Gastrocnemius medialis (tissue), 4 donors: ENCODE measurements at regions not wholly inside any gene's neighbourhood (a gene's known extent, or its start where the extent isn't known, plus 50 kb on each side); places are given as distances from the start of the nearest gene placed in this dataset.

Experiments
- ATAC-seq, 2 donors: fragments of 150-250 bp; one replicate each; pipeline ENCODE4 v1.9.1; 2016
- DNase-seq, 2 donors: peaks; one replicate each; pipeline ENCODE4 v3.0.0-alpha.2; 2019
- H3K27ac ChIP-seq, 4 donors: fragments of 200-600 bp; sonication (generic); 1 replicate in 1 of 4; 2 replicates in 3 of 4; pipeline ENCODE4 v1.5.1; 2016 to 2018; ENCODE audit warnings: mild to moderate bottlenecking in 2 of 4, moderate library complexity in 1 of 4
- H3K27me3 ChIP-seq, 3 donors: fragments of 200-600 bp; sonication (generic) in 2 of 3; 1 replicate in 1 of 3; 2 replicates in 2 of 3; pipeline versions ENCODE4 v1.5.1 to v1.6.0; 2016 to 2019; ENCODE audit warnings: mild to moderate bottlenecking in 1 of 3, moderate library complexity in 1 of 3
- H3K36me3 ChIP-seq, 2 donors: fragments of 200-600 bp; sonication (generic) in 1 of 2; one replicate each; pipeline ENCODE4 v1.5.1; 2017 to 2018
- H3K4me1 ChIP-seq, 2 donors: fragments of 200-600 bp; sonication (generic) in 1 of 2; one replicate each; pipeline ENCODE4 v1.5.1; 2016 to 2017; ENCODE audit warnings: mild to moderate bottlenecking in 2 of 2
- H3K4me3 ChIP-seq, 4 donors: fragments of 200-600 bp; sonication (generic) in 3 of 4; 1 replicate in 1 of 4; 2 replicates in 3 of 4; pipeline ENCODE4 v1.5.1; 2016 to 2019; ENCODE audit warnings: mild to moderate bottlenecking in 2 of 4
- H3K9me3 ChIP-seq, 3 donors: fragments of 200-600 bp; sonication (generic) in 2 of 3; 1 replicate in 1 of 3; 2 replicates in 2 of 3; pipeline ENCODE4 v1.5.1; 2016 to 2019
- POLR2A ChIP-seq, 2 donors: fragments of 450-650 bp; IDR thresholded peaks; one replicate each; pipeline ENCODE4 v1.6.1; 2017; ENCODE audit warnings: antibody characterized with exemption in 2 of 2, mild to moderate bottlenecking in 2 of 2, moderate library complexity in 2 of 2
- in situ Hi-C, 4 donors: fragments of 200-750 bp; cut with MboI; loops; one replicate each; pipeline versions ENCODE4 v1.15.0 to v1.8.0; 2017; ENCODE audit warnings: low sequenced_read_pairs in 4 of 4
- intact Hi-C: fragments of 100-400 bp; cut with DNase I; formaldehyde crosslinking; loops from one replicate; pipeline ENCODE4 v1.15.1; 2023; ENCODE audit warnings: low total_unique reads
- TF ChIP-seq, protein P1 (sequence below), 5 experiments: fragments of 450-650 bp in 3 of 5; fragments of 200-600 bp in 2 of 5; sonication (generic) in 2 of 5; IDR thresholded peaks in 4 of 5; conservative IDR thresholded peaks in 1 of 5; 1 replicate in 4 of 5; 2 replicates in 1 of 5; pipeline ENCODE4 v1.5.1; 2016 to 2019; ENCODE audit warnings: antibody characterized with exemption in 5 of 5, mild to moderate bottlenecking in 3 of 5, moderate library complexity in 3 of 5

DNA sequence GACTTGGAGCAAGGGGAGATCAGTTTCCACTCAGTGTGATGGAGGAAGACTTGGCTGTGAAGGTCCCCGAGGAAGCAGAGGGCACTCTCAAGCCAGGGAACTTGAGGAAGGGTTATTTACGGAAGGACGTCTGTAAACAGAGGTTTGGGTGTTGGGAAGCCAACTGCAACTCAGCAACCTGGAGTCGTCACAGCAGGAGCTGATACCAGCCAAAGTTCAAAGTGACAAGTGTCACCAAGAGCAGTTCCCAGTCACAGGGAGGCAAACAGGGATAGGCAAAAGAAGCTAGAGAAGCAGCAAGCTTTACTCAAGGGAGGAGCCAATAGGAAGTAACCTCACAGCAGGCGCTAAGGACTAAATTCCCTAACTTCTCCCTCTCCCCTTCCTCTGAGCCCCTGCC, 205.5 kb downstream of the EFNB2 start:
- H3K9me3 ChIP-seq = no peaks in the 10 kb centered on the region
- H3K27me3 ChIP-seq = no peaks in the 10 kb centered on the region
- DNase-seq (no peak), ATAC-seq (no peak)
- no peaks in the 10 kb centered on the region for H3K4me1 ChIP-seq
- TF ChIP-seq, protein P1, sequence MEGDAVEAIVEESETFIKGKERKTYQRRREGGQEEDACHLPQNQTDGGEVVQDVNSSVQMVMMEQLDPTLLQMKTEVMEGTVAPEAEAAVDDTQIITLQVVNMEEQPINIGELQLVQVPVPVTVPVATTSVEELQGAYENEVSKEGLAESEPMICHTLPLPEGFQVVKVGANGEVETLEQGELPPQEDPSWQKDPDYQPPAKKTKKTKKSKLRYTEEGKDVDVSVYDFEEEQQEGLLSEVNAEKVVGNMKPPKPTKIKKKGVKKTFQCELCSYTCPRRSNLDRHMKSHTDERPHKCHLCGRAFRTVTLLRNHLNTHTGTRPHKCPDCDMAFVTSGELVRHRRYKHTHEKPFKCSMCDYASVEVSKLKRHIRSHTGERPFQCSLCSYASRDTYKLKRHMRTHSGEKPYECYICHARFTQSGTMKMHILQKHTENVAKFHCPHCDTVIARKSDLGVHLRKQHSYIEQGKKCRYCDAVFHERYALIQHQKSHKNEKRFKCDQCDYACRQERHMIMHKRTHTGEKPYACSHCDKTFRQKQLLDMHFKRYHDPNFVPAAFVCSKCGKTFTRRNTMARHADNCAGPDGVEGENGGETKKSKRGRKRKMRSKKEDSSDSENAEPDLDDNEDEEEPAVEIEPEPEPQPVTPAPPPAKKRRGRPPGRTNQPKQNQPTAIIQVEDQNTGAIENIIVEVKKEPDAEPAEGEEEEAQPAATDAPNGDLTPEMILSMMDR (IDR thresholded peaks at IDR 0.05 in 4 of 5, conservative IDR thresholded peaks at IDR 0.05 in 1 of 5) = no peak
- no peak for TF ChIP-seq POLR2A (IDR thresholded peaks at IDR 0.05)
- intact Hi-C loops (no loop called here), in situ Hi-C loops (no loop called here)
- no peaks in the 10 kb centered on the region for H3K36me3 ChIP-seq
- H3K4me3 ChIP-seq = no peak overlapping the region
- H3K27ac ChIP-seq = no peak overlapping the region

DNA sequence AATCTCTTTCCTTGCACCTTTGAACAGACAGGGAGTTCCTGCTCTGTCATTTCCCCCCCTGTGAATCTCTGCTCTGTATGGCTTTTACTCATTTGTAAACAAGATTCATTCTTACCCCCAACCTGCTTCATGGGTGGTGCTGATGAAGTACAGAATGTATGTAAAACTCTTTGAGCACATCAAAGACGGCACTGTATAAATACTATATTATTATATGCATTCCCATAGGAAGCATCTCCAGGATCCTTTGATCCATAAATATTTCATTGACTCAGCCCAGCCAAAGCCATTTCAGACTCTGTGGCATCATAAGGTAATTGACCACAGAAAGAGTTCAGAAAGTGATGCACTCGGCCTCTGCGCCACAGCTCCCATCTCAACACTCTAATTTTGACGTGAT, 208.7 kb downstream of the EFNB2 start:
- H3K27me3 ChIP-seq = no peaks in the 10 kb centered on the region
- ATAC-seq (no peak), DNase-seq (no peak)
- no peak for TF ChIP-seq POLR2A (IDR thresholded peaks at IDR 0.05)
- TF ChIP-seq, protein P1 (IDR thresholded peaks at IDR 0.05 in 4 of 5, conservative IDR thresholded peaks at IDR 0.05 in 1 of 5) = no peak
- H3K9me3 ChIP-seq = no peaks in the 10 kb centered on the region
- intact Hi-C loops = no loop called here
- in situ Hi-C loops = no loop called here
- H3K27ac ChIP-seq = no peak overlapping the region
- no peaks in the 10 kb centered on the region for H3K36me3 ChIP-seq
- no peaks in the 10 kb centered on the region for H3K4me1 ChIP-seq
- H3K4me3 ChIP-seq = no peak overlapping the region

DNA sequence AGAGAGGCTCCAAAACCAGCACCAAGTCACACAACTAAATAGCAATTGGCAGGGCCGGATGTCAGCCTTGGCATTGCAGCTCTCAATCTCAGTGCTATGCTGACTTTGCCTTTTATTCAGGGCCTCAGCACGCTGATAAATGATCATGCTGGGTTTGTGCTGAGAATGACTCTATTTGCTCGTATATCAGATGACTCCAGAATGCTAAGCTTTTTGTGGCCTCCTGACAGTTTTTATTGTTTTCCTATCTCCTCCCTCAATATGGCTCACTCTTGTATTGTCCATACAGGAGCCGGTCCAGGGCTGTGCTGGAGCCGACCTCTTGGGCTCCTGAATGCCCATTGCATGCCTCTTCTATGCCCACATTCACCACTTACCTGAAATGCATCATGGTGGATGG, 211.0 kb downstream of the EFNB2 start:
- TF ChIP-seq, protein P1 (IDR thresholded peaks at IDR 0.05 in 4 of 5, conservative IDR thresholded peaks at IDR 0.05 in 1 of 5) = no peak
- TF ChIP-seq POLR2A (IDR thresholded peaks at IDR 0.05) = no peak
- no peak for DNase-seq
- Histone ChIP-seq H3K27ac (no peak overlapping the region), H3K36me3 (no peaks in the 10 kb centered on the region), H3K9me3 (no peaks in the 10 kb centered on the region), H3K4me1 (no peaks in the 10 kb centered on the region), H3K4me3 (no peak overlapping the region), H3K27me3 (no peaks in the 10 kb centered on the region)
- ATAC-seq = no peak
- intact Hi-C loops = no loop called here
- in situ Hi-C loops = no loop called here

DNA sequence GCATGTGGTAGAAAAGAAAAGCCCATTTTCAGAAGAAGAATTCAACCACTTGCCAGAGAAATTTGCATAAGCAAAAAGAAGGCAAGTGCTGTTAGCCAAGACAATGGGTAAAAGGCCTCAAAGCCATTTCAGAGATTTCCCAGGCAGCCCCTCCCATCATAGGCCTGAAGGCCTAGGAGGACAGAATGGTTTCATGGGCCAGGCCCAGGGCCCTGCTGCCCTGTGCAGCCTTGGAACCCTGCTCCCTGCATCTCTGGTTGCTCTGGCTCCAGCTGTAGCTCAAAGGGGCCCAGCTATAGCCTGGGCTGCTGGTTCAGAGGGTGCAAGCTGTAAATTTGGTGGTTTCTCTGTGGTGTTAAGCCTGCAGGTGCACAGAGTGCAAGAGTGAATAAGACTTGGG, 212.8 kb downstream of the EFNB2 start:
- Histone ChIP-seq H3K36me3 (no peaks in the 10 kb centered on the region), H3K4me3 (no peak overlapping the region), H3K9me3 (no peaks in the 10 kb centered on the region), H3K4me1 (no peaks in the 10 kb centered on the region), H3K27me3 (no peaks in the 10 kb centered on the region), H3K27ac (no peak overlapping the region)
- no peak for TF ChIP-seq POLR2A (IDR thresholded peaks at IDR 0.05)
- TF ChIP-seq, protein P1 (IDR thresholded peaks at IDR 0.05 in 4 of 5, conservative IDR thresholded peaks at IDR 0.05 in 1 of 5) = no peak
- DNase-seq (no peak), ATAC-seq (no peak)
- intact Hi-C loops (no loop called here), in situ Hi-C loops (no loop called here)

DNA sequence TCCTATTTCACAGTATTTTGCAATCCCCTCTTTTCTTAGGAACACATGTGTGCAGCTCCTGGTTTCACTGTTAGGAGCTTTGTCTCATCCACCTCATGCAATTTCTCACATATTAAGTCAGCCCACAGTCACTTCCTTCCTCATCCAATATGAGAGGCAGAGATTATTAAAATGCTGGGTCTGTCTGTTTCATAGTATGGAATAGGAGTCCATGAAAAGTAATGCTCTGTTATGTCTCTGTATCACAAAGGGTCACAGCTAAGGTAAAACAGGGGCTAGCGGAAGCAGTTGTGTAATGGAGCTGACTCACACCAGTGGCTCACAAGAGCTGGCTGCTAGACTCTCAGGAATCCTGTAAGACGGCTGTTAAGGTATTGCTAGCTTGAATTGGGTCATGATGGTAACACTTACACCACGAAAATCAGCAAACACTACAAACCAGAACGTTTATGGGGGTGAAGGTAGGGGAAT, 216.5 kb downstream of the EFNB2 start:
- no peaks in the 10 kb centered on the region for H3K36me3 ChIP-seq
- no peak overlapping the region for H3K27ac ChIP-seq
- no peaks in the 10 kb centered on the region for H3K4me1 ChIP-seq
- intact Hi-C loops = no loop called here
- no peak overlapping the region for H3K4me3 ChIP-seq
- no peak for TF ChIP-seq POLR2A (IDR thresholded peaks at IDR 0.05)
- TF ChIP-seq, protein P1 (IDR thresholded peaks at IDR 0.05 in 4 of 5, conservative IDR thresholded peaks at IDR 0.05 in 1 of 5) = no peak
- H3K9me3 ChIP-seq = no peaks in the 10 kb centered on the region
- no peaks in the 10 kb centered on the region for H3K27me3 ChIP-seq
- DNase-seq (no peak), ATAC-seq (no peak)
- in situ Hi-C loops = no loop called here
